SK-N-SH treated with all-trans-retinoic acid at 6 μM for 48 hours (cell line): ENCODE measurements at regions not wholly inside any gene's neighbourhood (a gene's known extent, or its start where the extent isn't known, plus 50 kb on each side); places are given as distances from the start of the nearest gene placed in this dataset.

Experiments
- ATAC-seq: fragments of 200-7000 bp; cut with Tn5 transposase; 3 replicates; pipeline ENCODE4 v1.9.1; 2020; ENCODE audit warnings: mild to moderate bottlenecking, moderate library complexity
- ARNTL ChIP-seq: fragments of 450-650 bp; formaldehyde crosslinking; IDR thresholded peaks from 2 replicates; pipeline ENCODE4 v1.5.0; 2020; ENCODE audit warnings: low read depth, mild to moderate bottlenecking, moderate library complexity, borderline replicate concordance
- BACH2 ChIP-seq: fragments of 250-450 bp; sonication (Bioruptor Pico); IDR thresholded peaks from 2 replicates; pipeline ENCODE4 v1.9.0; 2021; ENCODE audit warnings: mild to moderate bottlenecking, borderline replicate concordance
- ESRRG ChIP-seq: fragments of 250-450 bp; sonication (Bioruptor Pico); IDR thresholded peaks from 2 replicates; pipeline ENCODE4 v1.6.1; 2021; ENCODE audit warnings: mild to moderate bottlenecking
- GLIS3 ChIP-seq: fragments of 250-450 bp; sonication (Bioruptor Pico); IDR thresholded peaks from 2 replicates; pipeline ENCODE4 v1.5.0; 2020; ENCODE audit warnings: mild to moderate bottlenecking, moderate library complexity
- ISL1 ChIP-seq: fragments of 250-450 bp; sonication (Bioruptor Pico); IDR thresholded peaks from 2 replicates; pipeline ENCODE4 v2.1.2; 2022; ENCODE audit warnings: mild to moderate bottlenecking, moderate library complexity
- OSR1 ChIP-seq: fragments of 250-450 bp; sonication (Bioruptor Pico); IDR thresholded peaks from 2 replicates; pipeline ENCODE4 v1.8.0; 2022; ENCODE audit warnings: moderate library complexity, mild to moderate bottlenecking, inconsistent platforms
- PPARA ChIP-seq: fragments of 250-450 bp; sonication (Bioruptor Pico); IDR thresholded peaks from 2 replicates; pipeline ENCODE4 v1.5.0; 2020; ENCODE audit warnings: mild to moderate bottlenecking, borderline replicate concordance
- RARB ChIP-seq: fragments of 250-450 bp; sonication (Bioruptor Pico); IDR thresholded peaks from 2 replicates; pipeline ENCODE4 v1.8.0; 2021; ENCODE audit warnings: mild to moderate bottlenecking, moderate library complexity
- SNAI2 ChIP-seq: fragments of 250-450 bp; sonication (Bioruptor Pico); IDR thresholded peaks from 2 replicates; pipeline ENCODE4 v1.5.0; 2020; ENCODE audit warnings: mild to moderate bottlenecking, moderate library complexity
- TCF4 ChIP-seq: fragments of 250-450 bp; sonication (Bioruptor Pico); IDR thresholded peaks from 2 replicates; pipeline ENCODE4 v1.8.0; 2021; ENCODE audit warnings: mild to moderate bottlenecking, moderate library complexity, borderline replicate concordance
- TOX ChIP-seq: fragments of 250-450 bp; sonication (Bioruptor Pico); IDR thresholded peaks from 2 replicates; pipeline ENCODE4 v1.8.0; 2021; ENCODE audit warnings: mild to moderate bottlenecking, moderate library complexity, borderline replicate concordance
- ZFP3 ChIP-seq: fragments of 250-450 bp; sonication (Bioruptor Pico); IDR thresholded peaks from 2 replicates; pipeline ENCODE4 v1.5.0; 2020; ENCODE audit warnings: mild to moderate bottlenecking, moderate library complexity
- ZFP30 ChIP-seq: fragments of 450-650 bp; formaldehyde crosslinking; IDR thresholded peaks from 2 replicates; pipeline ENCODE4 v1.5.0; 2022; ENCODE audit warnings: mild to moderate bottlenecking, moderate library complexity
- ZNF565 ChIP-seq: fragments of 450-650 bp; formaldehyde crosslinking; conservative IDR thresholded peaks from 2 replicates; pipeline ENCODE4 v1.5.0; 2020; ENCODE audit warnings: low read depth, mild to moderate bottlenecking, moderate library complexity
- ZNF70 ChIP-seq: fragments of 450-650 bp; formaldehyde crosslinking; IDR thresholded peaks from 2 replicates; pipeline ENCODE4 v1.5.0; 2020; ENCODE audit warnings: mild to moderate bottlenecking, moderate library complexity
- ZNF8 ChIP-seq: fragments of 450-650 bp; formaldehyde crosslinking; IDR thresholded peaks from 2 replicates; pipeline ENCODE4 v1.5.0; 2020; ENCODE audit warnings: mild to moderate bottlenecking, moderate library complexity
- TF ChIP-seq, protein P1 (sequence below): fragments of 250-450 bp; sonication (Bioruptor Pico); IDR thresholded peaks from 2 replicates; pipeline ENCODE4 v1.5.1; 2020; ENCODE audit warnings: low read depth, mild to moderate bottlenecking, moderate library complexity
- TF ChIP-seq, protein P2 (sequence below): fragments of 250-450 bp; sonication (Bioruptor Pico); IDR thresholded peaks from 2 replicates; pipeline ENCODE4 v1.8.0; 2021; ENCODE audit warnings: low read depth, mild to moderate bottlenecking, moderate library complexity, borderline replicate concordance
- TF ChIP-seq, protein P3 (sequence below): fragments of 250-450 bp; sonication (Bioruptor Pico); IDR thresholded peaks from 2 replicates; pipeline ENCODE4 v1.5.0; 2020; ENCODE audit warnings: mild to moderate bottlenecking, moderate library complexity
- TF ChIP-seq, protein P4 (sequence below): fragments of 250-450 bp; sonication (Bioruptor Pico); IDR thresholded peaks from 2 replicates; pipeline ENCODE4 v1.8.0; 2020; ENCODE audit warnings: mild to moderate bottlenecking, moderate library complexity, borderline replicate concordance

DNA sequence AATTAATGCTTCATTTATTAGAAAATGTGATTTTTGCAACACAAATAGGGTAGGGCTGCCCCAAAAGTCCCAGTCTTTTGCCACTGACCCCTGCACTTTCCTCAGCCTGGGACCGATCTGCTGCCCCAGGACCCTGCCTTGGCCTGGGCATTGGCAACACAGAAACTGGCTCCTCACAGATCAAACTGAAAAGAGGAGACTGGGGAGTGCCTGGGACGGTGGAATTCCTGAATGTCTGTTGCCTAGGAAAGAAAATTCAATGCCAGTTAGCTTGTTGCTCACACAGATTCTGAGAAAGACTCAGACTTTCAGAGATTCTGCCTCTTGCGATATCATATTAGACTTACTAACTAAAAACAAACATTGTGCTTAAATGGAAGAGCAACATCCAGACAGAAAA lies 211.2 kb downstream of the VAPA start:
- no peak for ATAC-seq
- TF ChIP-seq BACH2 (CRISPR knock-in tag) (no peak), ZNF565 (CRISPR knock-in tag) (no peak), ESRRG (CRISPR knock-in tag) (no peak), TCF4 (no peak), ZNF8 (no peak), SNAI2 (CRISPR knock-in tag) (no peak)
- TF ChIP-seq, protein P1, sequence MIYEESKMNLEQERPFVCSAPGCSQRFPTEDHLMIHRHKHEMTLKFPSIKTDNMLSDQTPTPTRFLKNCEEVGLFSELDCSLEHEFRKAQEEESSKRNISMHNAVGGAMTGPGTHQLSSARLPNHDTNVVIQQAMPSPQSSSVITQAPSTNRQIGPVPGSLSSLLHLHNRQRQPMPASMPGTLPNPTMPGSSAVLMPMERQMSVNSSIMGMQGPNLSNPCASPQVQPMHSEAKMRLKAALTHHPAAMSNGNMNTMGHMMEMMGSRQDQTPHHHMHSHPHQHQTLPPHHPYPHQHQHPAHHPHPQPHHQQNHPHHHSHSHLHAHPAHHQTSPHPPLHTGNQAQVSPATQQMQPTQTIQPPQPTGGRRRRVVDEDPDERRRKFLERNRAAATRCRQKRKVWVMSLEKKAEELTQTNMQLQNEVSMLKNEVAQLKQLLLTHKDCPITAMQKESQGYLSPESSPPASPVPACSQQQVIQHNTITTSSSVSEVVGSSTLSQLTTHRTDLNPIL: no peak
- TF ChIP-seq, protein P2, sequence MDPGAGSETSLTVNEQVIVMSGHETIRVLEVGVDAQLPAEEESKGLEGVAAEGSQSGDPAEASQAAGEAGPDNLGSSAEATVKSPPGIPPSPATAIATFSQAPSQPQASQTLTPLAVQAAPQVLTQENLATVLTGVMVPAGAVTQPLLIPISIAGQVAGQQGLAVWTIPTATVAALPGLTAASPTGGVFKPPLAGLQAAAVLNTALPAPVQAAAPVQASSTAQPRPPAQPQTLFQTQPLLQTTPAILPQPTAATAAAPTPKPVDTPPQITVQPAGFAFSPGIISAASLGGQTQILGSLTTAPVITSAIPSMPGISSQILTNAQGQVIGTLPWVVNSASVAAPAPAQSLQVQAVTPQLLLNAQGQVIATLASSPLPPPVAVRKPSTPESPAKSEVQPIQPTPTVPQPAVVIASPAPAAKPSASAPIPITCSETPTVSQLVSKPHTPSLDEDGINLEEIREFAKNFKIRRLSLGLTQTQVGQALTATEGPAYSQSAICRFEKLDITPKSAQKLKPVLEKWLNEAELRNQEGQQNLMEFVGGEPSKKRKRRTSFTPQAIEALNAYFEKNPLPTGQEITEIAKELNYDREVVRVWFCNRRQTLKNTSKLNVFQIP (CRISPR knock-in tag): no peak
- TF ChIP-seq, protein P3, sequence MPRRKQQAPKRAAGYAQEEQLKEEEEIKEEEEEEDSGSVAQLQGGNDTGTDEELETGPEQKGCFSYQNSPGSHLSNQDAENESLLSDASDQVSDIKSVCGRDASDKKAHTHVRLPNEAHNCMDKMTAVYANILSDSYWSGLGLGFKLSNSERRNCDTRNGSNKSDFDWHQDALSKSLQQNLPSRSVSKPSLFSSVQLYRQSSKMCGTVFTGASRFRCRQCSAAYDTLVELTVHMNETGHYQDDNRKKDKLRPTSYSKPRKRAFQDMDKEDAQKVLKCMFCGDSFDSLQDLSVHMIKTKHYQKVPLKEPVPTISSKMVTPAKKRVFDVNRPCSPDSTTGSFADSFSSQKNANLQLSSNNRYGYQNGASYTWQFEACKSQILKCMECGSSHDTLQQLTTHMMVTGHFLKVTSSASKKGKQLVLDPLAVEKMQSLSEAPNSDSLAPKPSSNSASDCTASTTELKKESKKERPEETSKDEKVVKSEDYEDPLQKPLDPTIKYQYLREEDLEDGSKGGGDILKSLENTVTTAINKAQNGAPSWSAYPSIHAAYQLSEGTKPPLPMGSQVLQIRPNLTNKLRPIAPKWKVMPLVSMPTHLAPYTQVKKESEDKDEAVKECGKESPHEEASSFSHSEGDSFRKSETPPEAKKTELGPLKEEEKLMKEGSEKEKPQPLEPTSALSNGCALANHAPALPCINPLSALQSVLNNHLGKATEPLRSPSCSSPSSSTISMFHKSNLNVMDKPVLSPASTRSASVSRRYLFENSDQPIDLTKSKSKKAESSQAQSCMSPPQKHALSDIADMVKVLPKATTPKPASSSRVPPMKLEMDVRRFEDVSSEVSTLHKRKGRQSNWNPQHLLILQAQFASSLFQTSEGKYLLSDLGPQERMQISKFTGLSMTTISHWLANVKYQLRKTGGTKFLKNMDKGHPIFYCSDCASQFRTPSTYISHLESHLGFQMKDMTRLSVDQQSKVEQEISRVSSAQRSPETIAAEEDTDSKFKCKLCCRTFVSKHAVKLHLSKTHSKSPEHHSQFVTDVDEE: no peak
- TF ChIP-seq, protein P4, sequence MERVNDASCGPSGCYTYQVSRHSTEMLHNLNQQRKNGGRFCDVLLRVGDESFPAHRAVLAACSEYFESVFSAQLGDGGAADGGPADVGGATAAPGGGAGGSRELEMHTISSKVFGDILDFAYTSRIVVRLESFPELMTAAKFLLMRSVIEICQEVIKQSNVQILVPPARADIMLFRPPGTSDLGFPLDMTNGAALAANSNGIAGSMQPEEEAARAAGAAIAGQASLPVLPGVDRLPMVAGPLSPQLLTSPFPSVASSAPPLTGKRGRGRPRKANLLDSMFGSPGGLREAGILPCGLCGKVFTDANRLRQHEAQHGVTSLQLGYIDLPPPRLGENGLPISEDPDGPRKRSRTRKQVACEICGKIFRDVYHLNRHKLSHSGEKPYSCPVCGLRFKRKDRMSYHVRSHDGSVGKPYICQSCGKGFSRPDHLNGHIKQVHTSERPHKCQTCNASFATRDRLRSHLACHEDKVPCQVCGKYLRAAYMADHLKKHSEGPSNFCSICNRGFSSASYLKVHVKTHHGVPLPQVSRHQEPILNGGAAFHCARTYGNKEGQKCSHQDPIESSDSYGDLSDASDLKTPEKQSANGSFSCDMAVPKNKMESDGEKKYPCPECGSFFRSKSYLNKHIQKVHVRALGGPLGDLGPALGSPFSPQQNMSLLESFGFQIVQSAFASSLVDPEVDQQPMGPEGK (CRISPR knock-in tag): no peak

DNA sequence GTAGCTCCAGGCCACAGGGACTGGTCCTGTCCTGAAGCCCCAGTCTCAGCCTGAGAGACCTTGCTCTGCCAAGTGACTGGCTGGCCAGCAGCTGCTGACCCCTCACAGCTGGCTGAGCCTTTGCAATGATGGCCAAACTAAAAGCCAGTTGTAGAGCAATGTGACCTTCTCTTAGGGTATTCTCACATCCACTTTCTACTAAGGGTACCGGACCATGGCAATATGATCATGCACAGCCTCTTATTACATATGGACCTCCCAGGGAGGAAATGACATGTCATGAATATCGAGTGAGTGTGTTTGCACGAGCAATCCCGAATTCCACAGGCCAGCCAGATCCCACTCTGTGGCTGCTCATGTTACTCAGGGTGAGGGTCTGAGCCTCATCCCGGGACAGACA lies 213.9 kb downstream of the VAPA start:
- no peak for TF ChIP-seq ARNTL (CRISPR knock-in tag)
- TF ChIP-seq ZFP30: no peak
- ATAC-seq: no peak

DNA sequence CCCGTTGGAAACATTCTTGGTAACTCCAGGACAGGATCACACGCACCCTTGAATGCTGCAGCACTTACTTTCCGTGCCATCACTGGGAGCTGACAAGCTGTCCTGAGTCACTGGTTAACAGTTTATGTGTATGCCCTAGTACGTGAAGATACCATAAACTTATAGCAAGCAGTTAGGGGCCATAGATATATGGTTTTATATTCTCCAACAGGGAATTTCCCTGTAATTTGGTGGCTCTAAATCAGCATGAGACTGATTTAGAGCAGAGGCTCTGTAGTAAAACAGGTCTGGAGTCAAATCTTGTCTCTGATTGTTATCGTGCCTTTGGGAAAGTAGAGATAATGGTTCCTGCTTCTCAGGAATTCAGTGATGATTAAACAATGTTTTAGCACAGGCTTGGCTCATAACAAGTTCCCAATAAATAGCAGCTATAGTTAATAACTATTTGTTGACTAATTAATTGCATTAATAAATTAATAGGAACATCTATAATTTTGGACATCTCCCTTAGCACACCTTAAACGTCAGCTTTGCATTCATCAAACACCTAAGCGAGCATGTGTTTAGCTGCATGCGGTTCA lies 215.2 kb downstream of the VAPA start:
- TF ChIP-seq OSR1 (CRISPR knock-in tag): no peak
- TF ChIP-seq TOX: no peak
- TF ChIP-seq ISL1 (CRISPR knock-in tag): no peak
- no peak for TF ChIP-seq ZNF70 (CRISPR knock-in tag)
- TF ChIP-seq ARNTL (CRISPR knock-in tag): no peak
- no peak for TF ChIP-seq ZNF565 (CRISPR knock-in tag)
- TF ChIP-seq RARB (CRISPR knock-in tag): no peak
- no peak for TF ChIP-seq TCF4
- TF ChIP-seq SNAI2 (CRISPR knock-in tag): no peak
- TF ChIP-seq ZNF8: no peak
- no peak for TF ChIP-seq ZFP30
- TF ChIP-seq, protein P4 (CRISPR knock-in tag): no peak
- TF ChIP-seq GLIS3 (CRISPR knock-in tag): no peak

DNA sequence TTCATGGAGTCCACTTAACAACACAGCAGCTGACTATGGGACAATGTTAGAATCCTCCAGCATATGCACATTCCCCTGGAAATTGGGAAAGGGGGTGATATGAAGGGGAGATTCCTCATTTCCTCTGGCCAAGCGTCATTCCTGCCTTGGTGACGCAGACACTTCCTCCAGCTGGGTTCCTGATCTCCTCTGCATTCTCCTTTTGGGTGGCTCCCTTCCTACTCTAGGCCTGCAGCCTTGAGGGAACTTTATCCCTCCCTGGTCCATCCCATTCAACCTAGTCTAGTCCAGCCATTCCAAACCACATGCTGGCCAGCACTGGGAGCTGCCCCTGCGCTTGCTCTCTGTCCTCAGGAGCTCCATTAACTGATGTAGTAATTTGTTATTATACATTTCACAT lies 216.8 kb downstream of the VAPA start:
- ATAC-seq: no peak
- TF ChIP-seq OSR1 (CRISPR knock-in tag) (no peak), ESRRG (CRISPR knock-in tag) (no peak), PPARA (CRISPR knock-in tag) (no peak), ZFP30 (no peak), ZNF8 (no peak), GLIS3 (CRISPR knock-in tag) (no peak), TCF4 (no peak), ZFP3 (CRISPR knock-in tag) (no peak), ARNTL (CRISPR knock-in tag) (no peak), BACH2 (CRISPR knock-in tag) (no peak), TOX (no peak)
- TF ChIP-seq, protein P4 (CRISPR knock-in tag): no peak
- TF ChIP-seq, protein P2 (CRISPR knock-in tag): no peak

More for the DNA sequence above, 215.2 kb downstream of the VAPA start:
- no peak for ATAC-seq
